CD14-positive monocyte (primary cell): ENCODE measurements at regions not wholly inside any gene's neighbourhood (a gene's known extent, or its start where the extent isn't known, plus 50 kb on each side); places are given as distances from the start of the nearest gene placed in this dataset.

Experiments
- DNase-seq, 3 donors: peaks; one replicate each; pipeline ENCODE4 v3.0.0-alpha.2; 2011 to 2022
- H2AFZ ChIP-seq: 2 replicates; pipeline ENCODE4 v1.6.0; 2012; ENCODE audit warnings: mild to moderate bottlenecking, low read depth, low read length, inconsistent platforms; ENCODE audit not compliant: insufficient read depth, poor library complexity, severe bottlenecking
- H3K27ac ChIP-seq, 2 donors: 1 replicate in 1 of 2; 2 replicates in 1 of 2; pipeline ENCODE4 v1.5.1; 2012 to 2013; ENCODE audit warnings: low read length in 2 of 2, control low read depth in 1 of 2, inconsistent platforms in 1 of 2, low read depth in 1 of 2, mild to moderate bottlenecking in 1 of 2
- H3K27me3 ChIP-seq, 2 donors: one replicate each; pipeline versions ENCODE4 v1.6.0 to v1.6.1; 2011 to 2013; ENCODE audit warnings: low read length in 2 of 2; ENCODE audit not compliant: control insufficient read depth in 2 of 2, insufficient read depth in 2 of 2
- H3K36me3 ChIP-seq, 2 donors: replicated peaks in 1 of 2; 1 replicate in 1 of 2; 2 replicates in 1 of 2; pipeline versions ENCODE4 v1.5.1 to v1.6.1; 2012 to 2013; ENCODE audit warnings: low read length in 2 of 2, control low read depth in 1 of 2, inconsistent platforms in 1 of 2, mild to moderate bottlenecking in 1 of 2; ENCODE audit not compliant: insufficient read depth in 2 of 2, control insufficient read depth in 1 of 2
- H3K4me1 ChIP-seq, 2 donors: 1 replicate in 1 of 2; 2 replicates in 1 of 2; pipeline versions ENCODE4 v1.5.1 to v1.6.1; 2012 to 2013; ENCODE audit warnings: low read length in 2 of 2, control low read depth in 1 of 2, inconsistent platforms in 1 of 2, mild to moderate bottlenecking in 1 of 2, moderate library complexity in 1 of 2; ENCODE audit not compliant: insufficient read depth in 2 of 2, control insufficient read depth in 1 of 2
- H3K4me2 ChIP-seq: replicated peaks from 2 replicates; pipeline ENCODE3; 2012; ENCODE audit warnings: low read length, moderate library complexity, mild to moderate bottlenecking; ENCODE audit not compliant: poor library complexity, severe bottlenecking; ENCODE audit errors: extremely low read depth
- H3K4me3 ChIP-seq, 3 experiments: fragments of 200-600 bp in 1 of 3; sonication (generic) in 1 of 3; replicated peaks in 1 of 3; 1 replicate in 2 of 3; 2 replicates in 1 of 3; pipeline ENCODE4 v1.5.1; 2011 to 2013; ENCODE audit warnings: low read length in 3 of 3, mild to moderate bottlenecking in 3 of 3, control low read depth in 2 of 3, low read depth in 2 of 3, inconsistent platforms in 1 of 3, moderate library complexity in 1 of 3
- H3K79me2 ChIP-seq: 2 replicates; pipeline ENCODE4 v1.6.0; 2012; ENCODE audit warnings: mild to moderate bottlenecking, control low read depth, inconsistent platforms, low read length, moderate library complexity; ENCODE audit not compliant: insufficient read depth
- H3K9ac ChIP-seq: 2 replicates; pipeline ENCODE4 v1.6.0; 2017; ENCODE audit warnings: low read length, mild to moderate bottlenecking; ENCODE audit not compliant: insufficient read depth, poor library complexity, severe bottlenecking
- H3K9me3 ChIP-seq, 2 donors: replicated peaks in 1 of 2; 1 replicate in 1 of 2; 2 replicates in 1 of 2; pipeline versions ENCODE4 v1.5.1 to v1.6.1; 2012 to 2013; ENCODE audit warnings: low read length in 2 of 2, control low read depth in 1 of 2; ENCODE audit not compliant: control insufficient read depth in 1 of 2, insufficient read depth in 1 of 2
- H4K20me1 ChIP-seq: 2 replicates; pipeline ENCODE4 v1.6.0; 2012; ENCODE audit warnings: mild to moderate bottlenecking, low read length, control low read depth, moderate library complexity; ENCODE audit not compliant: insufficient read depth
- H3K27ac Mint-ChIP-seq, 7 donors: one replicate each; pipeline ENCODE4 v1.8.0; 2020; ENCODE audit warnings: mild to moderate bottlenecking in 7 of 7, mixed read lengths in 7 of 7, moderate library complexity in 6 of 7, inconsistent platforms in 2 of 7
- H3K27me3 Mint-ChIP-seq, 3 donors: one replicate each; pipeline ENCODE4 v1.8.0; 2021 to 2022; ENCODE audit warnings: low read depth in 3 of 3, mild to moderate bottlenecking in 3 of 3, mixed read lengths in 3 of 3, moderate library complexity in 3 of 3, inconsistent platforms in 1 of 3
- H3K36me3 Mint-ChIP-seq, 2 donors: one replicate each; pipeline ENCODE4 v1.8.0; 2020; ENCODE audit warnings: mixed read lengths in 2 of 2, inconsistent platforms in 1 of 2, mild to moderate bottlenecking in 1 of 2
- H3K4me1 Mint-ChIP-seq: one replicate; pipeline ENCODE4 v1.8.0; 2020; ENCODE audit warnings: mild to moderate bottlenecking, mixed read lengths
- H3K4me3 Mint-ChIP-seq, 2 donors: one replicate each; pipeline ENCODE4 v1.8.0; 2020; ENCODE audit warnings: mild to moderate bottlenecking in 2 of 2, mixed read lengths in 2 of 2, moderate library complexity in 1 of 2
- H3K9me3 Mint-ChIP-seq, 7 donors: one replicate each; pipeline ENCODE4 v1.8.0; 2020 to 2022; ENCODE audit warnings: mixed read lengths in 7 of 7, mild to moderate bottlenecking in 6 of 7, moderate library complexity in 6 of 7, inconsistent platforms in 2 of 7
- CTCF ChIP-seq: fragments of 200-600 bp; IDR thresholded peaks from one replicate; pipeline ENCODE4 v1.8.0; 2022; ENCODE audit warnings: antibody characterized with exemption, mild to moderate bottlenecking
- WGBS: methylation state at CpG from one replicate; pipeline ENCODE4 v1.1.5; 2013; ENCODE audit warnings: missing lambda C conversion rate; ENCODE audit not compliant: insufficient coverage; 5-methylcytosine and 5-hydroxymethylcytosine counted together
- intact Hi-C, 2 donors: fragments of 100-400 bp; cut with micrococcal nuclease; formaldehyde crosslinking; loops; one replicate each; pipeline versions ENCODE4 v1.15.0 to v1.15.1; 2023

DNA sequence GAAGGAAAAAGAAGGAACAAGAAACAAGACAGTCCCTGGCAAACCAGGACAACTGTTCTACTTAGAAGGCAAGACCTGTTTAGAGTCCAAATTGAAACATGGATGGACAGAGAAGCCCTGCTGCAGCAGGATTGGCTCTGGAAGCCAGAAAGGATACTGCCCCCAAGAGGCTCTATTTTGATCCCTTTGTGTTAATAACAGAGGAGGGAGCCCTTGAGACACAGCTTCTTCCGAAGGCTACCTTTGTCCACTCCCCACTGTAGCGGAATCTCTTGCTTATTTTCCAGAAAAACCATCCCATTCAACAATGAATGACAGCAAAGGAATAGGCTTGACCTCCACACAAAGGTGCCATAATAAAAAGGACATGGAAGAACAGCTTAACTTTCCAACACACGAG lies 120.3 kb upstream of the FOXK1 start:
- Histone ChIP-seq H3K4me1 (no peaks in the 10 kb centered on the region), H3K27ac (no peak overlapping the region), H3K36me3 (no peaks in the 10 kb centered on the region), H3K27me3 (no peaks in the 10 kb centered on the region), H3K79me2 (no peaks in the 10 kb centered on the region), H3K9ac (no peak overlapping the region), H3K4me2 (no peak overlapping the region), H2AFZ (no peak overlapping the region), H3K4me3 (no peak overlapping the region), H4K20me1 (no peaks in the 10 kb centered on the region), H3K9me3 (no peaks in the 10 kb centered on the region)
- WGBS, result 42% methylated on average over 2 of the region's 3 CpGs
- Mint-ChIP-seq H3K4me3 (no peak overlapping the region), H3K27ac (no peak overlapping the region), H3K4me1 (no peaks in the 10 kb centered on the region), H3K36me3 (no peaks in the 10 kb centered on the region), H3K27me3 (peaks cover 4 to 10% (median 4%) of the 10 kb centered on the region in 3 donors), H3K9me3 (peaks cover 0 to 21% (median 10%) of the 10 kb centered on the region in 7 donors)
- TF ChIP-seq CTCF, result no peak
- intact Hi-C loops, result no loop called here
- DNase-seq, result no peak

DNA sequence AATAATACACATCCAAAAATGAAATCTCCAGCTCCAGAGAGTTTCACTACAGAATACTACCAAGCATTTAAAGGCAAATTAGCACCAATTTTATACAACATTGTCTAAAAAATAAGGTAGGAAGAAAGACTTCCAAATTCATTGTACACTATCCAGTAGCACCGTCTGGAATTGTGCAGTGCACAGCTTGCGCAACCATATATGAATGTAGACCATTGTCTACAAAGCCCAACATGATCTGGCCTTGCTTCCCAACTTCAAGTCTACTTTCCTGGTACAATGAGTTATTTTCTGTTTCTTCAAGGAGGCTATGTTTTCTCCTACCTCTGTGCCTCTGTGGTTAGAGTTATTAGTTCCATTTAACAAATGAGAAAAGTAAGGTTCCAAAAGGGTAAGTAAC lies 115.4 kb upstream of the FOXK1 start:
- no peaks in the 10 kb centered on the region for H4K20me1 ChIP-seq
- peaks cover 6 to 27% (median 8%) of the 10 kb centered on the region in 7 donors for H3K9me3 Mint-ChIP-seq
- no peak overlapping the region for H3K27ac Mint-ChIP-seq
- H3K36me3 Mint-ChIP-seq, result no peaks in the 10 kb centered on the region
- no peak overlapping the region for H3K9ac ChIP-seq
- H3K4me1 Mint-ChIP-seq, result no peaks in the 10 kb centered on the region
- peaks cover 3 to 8% (median 4%) of the 10 kb centered on the region in 3 donors for H3K27me3 Mint-ChIP-seq
- intact Hi-C loops, result no loop called here
- no peaks in the 10 kb centered on the region for H3K36me3 ChIP-seq
- no peak overlapping the region for H3K4me2 ChIP-seq
- no peaks in the 10 kb centered on the region for H3K27me3 ChIP-seq
- no peaks in the 10 kb centered on the region for H3K79me2 ChIP-seq
- no peak for DNase-seq
- no CpG with 5 or more reads among the region's 2 CpGs for WGBS
- H3K27ac ChIP-seq, result no peak overlapping the region
- no peak overlapping the region for H2AFZ ChIP-seq
- H3K9me3 ChIP-seq, result no peaks in the 10 kb centered on the region
- no peaks in the 10 kb centered on the region for H3K4me1 ChIP-seq
- H3K4me3 Mint-ChIP-seq, result no peak overlapping the region
- no peak overlapping the region for H3K4me3 ChIP-seq
- TF ChIP-seq CTCF, result no peak
